ENCODE measurements at regions not wholly inside any gene's neighbourhood (a gene's known extent, or its start where the extent isn't known, plus 50 kb on each side); places are given as distances from the start of the nearest gene placed in this dataset.

- DNase-seq, result no peak
Observed at GRCh38 chr13:33472446-33472845, 186.9 kb upstream of the STARD13 start.

DNA sequence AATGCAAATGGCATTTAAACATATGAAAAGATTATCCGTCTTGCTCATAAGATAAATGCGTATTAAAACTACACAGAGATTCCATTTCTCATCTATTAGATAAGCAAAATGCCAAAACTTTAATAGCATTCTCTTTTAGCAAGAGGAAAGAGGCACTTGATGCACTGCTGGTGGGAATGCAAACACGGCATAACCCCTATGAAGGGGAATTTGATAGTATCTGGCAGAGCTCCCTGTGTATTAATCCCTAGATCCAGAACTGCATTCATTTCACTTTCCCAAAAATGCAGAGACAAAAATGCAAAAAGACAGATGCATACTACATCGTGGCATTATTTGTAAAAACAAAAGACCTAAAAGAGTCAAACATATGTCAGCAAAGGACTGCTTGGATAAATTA lies 193.6 kb upstream of the STARD13 start:
- no peak for DNase-seq

DNA sequence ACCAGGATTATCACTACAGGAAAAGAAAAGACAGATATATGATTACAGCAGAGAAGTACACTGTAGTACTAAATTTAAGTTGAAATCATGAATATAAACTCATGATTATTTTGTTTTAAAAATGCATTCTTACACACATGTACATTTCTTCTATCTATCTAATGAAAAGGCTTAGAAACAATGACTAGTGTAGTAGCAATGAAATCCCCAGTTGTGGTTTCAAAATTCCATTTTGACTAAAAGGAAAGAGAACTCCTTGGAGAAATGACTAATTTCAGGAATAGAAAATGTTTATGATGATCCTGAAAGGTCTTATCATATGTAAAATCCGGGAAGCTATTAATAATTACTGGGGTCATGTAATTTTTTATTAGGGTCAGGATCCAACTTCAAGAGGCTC lies 195.0 kb upstream of the STARD13 start:
- DNase-seq, result no peak

DNA sequence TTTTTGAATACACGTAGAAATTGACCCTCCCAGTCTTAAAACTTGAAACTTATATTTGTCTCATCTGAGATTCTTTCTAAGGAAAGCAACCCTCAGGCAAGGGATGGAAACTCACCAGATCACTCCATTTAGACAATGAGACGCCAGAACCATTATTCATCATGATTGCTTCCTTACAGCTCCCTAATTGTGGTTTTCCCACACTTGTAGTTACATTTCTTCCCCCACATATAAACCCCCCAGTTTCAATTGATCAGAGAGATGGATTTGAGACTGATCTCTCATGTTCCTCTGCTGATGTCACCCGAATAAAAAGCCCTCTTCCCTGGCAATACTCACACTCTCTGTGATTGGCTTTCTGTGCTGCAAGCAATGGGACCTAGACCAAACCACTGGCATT lies 197.9 kb upstream of the STARD13 start:
- no peak for DNase-seq

GRCh38 chr13:33485247-33485646 lies 199.7 kb upstream of the STARD13 start:
- DNase-seq, result no peak

DNA sequence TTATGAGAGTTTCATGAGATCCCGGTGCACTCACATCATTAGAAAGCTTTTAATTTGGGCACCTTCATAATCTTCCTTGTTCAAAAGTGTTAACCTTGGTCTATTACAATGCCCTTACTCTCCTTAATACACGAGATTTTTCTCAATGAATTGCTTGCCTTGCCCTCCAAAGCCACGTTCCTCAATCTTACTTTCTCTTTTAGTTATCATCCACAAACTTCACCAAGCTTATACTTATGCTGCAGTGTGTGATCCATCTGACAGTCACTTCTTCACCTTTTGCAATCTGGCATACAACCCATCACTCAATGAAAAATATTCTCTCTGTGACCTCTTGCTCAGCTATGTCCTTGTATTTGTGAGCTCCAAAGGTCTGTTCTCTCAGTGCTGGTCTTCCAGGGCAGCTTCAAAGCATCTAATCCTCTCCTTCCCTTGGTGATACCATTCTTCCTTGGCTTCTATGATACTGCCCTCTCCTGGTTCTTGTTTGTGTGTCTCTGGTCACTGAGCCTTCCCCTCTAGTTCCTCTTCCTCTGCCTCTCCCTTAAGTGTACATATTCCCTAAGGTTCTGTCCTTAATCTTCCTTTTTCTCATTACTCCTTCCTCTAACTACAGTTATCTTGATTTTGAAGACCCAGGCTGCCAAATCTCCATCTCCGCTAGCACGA lies 202.2 kb upstream of the STARD13 start:
- DNase-seq, result no peak

DNA sequence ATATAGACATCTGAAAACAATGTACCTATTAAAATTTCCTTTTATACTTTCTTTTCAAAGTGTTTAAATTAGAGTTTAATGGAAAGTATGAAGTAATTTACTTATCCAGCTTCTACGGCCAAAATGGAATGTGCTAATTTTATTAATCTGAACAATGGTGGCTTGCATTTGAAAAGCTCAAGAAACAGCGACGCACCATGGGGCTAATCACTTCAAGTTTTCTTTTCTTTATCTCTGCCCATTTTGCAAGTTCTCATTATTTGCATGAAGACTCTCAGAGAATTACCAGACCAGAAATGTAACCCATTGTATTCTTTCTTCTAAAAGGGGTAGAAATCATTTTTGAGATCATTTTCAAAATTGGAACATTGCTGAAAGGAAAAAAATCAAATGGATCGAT lies 204.0 kb upstream of the STARD13 start:
- DNase-seq, result no peak

DNA sequence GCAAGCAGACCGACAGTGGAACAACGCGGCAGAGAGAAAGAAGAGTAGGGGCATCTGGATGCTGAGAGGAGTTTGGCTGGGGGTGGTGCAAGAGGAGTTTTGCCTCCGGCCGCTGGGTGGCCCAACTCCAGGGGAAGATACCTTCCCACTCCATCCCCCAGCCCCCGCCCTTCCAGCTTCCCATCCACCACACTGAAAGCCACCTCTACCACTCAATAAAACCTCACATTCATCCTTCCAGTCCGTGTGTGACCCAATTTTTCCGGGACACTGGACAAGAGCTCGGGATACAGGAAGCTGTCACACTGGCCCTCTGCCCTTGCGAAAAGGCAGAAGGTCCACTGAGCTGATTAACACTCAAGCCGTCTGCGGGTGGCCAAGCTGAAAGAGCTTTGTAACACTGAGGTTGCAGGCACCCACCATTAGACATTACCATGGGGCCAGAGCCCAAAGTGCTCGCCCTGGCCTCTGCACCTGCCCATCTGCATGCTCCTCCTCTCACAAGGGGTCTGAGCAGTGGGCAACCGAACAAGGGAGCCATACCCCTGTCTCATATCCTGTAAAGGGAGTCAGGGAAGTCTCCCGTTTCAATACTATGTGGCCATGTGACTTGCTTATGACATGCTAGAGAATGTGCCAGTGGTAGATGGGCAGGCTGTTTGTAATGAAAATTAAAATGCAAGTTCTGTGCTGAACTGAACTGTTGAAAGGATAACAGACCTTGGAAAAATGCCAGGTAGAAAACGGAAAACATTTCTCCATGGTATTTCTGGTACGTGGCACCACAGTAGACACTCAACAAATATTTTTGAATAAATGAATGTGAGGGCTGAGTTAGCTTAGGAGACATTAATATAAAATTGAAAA lies 205.1 kb upstream of the STARD13 start:
- DNase-seq, result no peak

GRCh38 chr13:33493672-33494365 lies 208.3 kb upstream of the STARD13 start:
- DNase-seq, result no peak

DNA sequence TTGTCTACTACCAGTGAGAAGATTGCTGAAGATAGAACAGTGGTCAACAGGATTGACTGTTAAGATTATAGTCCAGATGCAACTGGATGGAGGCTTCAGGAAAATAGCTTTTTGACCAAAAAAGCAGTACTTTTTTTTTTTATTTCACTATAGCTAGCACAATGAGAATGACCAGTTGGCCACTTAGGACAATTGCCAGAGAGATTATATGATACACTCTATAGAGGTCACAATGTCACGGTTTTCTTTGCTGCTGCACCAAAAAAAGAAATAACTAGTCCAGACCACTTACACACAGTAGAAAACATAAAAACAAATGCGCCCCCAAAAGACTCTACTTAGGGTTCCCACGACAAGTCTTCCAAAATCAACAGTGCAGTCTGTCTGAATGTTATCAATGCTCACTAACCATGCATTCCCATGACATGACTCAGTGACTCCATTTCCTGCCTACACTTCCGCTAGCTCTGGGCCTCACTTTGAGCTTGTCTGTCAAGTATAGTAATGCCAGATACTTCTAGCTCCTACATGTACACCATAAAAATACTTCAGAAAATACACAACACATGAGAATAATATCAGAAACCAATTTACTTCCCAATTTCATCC lies 209.1 kb upstream of the STARD13 start:
- DNase-seq, result no peak

DNA sequence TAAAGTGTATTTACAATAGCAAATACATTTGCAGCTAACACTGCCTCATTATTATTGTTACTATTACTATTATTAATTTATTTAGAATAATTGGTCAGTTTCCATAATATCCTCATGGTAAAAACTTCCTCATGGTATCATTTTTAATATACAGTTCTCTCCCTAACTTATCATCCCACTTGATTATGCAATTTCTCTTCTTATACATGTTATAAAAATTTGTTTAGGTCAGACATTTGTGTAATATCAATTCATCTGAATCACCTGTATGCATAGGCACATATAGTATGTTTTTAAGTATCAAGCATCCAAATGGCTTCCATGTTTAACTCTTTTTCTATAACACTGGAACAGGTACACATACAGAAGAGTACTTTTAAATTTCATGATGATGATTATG lies 210.8 kb upstream of the STARD13 start:
- no peak for DNase-seq

- DNase-seq, result no peak
Observed at GRCh38 chr13:33497146-33497845, 211.7 kb upstream of the STARD13 start.

DNA sequence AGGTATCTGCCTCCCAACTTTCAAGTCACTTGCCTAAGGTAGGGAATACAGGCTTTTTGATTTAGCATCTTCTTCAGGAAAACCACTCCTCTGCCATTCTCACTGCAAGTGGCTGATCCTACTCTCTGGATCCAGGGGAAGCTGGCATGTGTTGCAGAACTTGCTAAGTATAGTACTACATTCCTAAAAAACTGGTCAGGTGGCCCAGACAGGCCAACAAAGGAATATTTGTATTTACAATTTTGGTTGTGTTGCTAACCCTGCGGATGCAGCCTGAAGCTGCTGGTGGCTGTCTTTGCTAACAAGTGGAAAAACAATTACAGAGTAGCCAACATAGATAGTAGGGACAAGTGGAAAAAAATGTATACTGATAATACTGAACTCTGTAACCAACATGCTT lies 222.5 kb upstream of the STARD13 start:
- DNase-seq, result no peak

DNA sequence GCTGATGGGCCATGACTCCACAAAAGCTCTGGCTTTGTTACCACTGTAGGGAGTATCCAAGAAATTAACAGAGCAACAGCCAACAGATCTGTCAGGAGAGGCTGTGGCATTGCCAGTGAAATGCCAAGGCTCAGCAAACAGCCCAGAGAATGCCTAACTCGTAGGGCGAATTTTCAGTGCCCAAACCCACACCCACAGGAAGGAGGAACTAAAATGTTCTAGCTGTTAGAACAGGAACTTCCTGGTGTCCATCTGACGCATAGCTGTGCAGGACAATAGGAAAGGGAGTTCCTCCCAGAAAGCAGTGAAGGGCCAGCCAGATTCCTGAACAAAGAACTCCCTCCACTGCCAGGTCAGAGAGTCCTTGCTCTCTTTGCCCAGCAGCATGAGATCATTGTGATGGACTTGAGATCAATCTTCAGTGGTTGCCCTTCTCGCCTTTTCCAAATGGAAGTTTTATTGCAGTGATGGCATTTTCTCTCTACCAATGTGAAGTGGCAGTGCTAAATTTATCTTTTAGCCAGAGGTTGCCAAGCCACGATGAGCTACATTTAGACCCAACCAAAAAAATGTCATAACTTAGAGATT lies 224.2 kb upstream of the STARD13 start:
- DNase-seq, result no peak

GRCh38 chr13:33510350-33510970 lies 224.9 kb upstream of the STARD13 start:
- no peak for DNase-seq

GRCh38 chr13:33512880-33513554 lies 227.5 kb upstream of the STARD13 start:
- DNase-seq, result no peak

GRCh38 chr13:33514362-33514761 lies 228.8 kb upstream of the STARD13 start:
- DNase-seq, result no peak

- no peak for DNase-seq
Observed at GRCh38 chr13:33515146-33515545, 229.6 kb upstream of the STARD13 start.

GRCh38 chr13:33518452-33518851 lies 232.9 kb upstream of the STARD13 start:
- no peak for DNase-seq

- DNase-seq, result no peak
Observed at GRCh38 chr13:33519561-33520467, 234.3 kb upstream of the STARD13 start.

Data from activated T-cell treated with anti-CD3 and anti-CD28 coated beads, Interleukin-2, amount 50 U/mL, for 1 hour (primary cell).